ENCODE measurements at regions not wholly inside any gene's neighbourhood (a gene's known extent, or its start where the extent isn't known, plus 50 kb on each side); places are given as distances from the start of the nearest gene placed in this dataset.

DNA sequence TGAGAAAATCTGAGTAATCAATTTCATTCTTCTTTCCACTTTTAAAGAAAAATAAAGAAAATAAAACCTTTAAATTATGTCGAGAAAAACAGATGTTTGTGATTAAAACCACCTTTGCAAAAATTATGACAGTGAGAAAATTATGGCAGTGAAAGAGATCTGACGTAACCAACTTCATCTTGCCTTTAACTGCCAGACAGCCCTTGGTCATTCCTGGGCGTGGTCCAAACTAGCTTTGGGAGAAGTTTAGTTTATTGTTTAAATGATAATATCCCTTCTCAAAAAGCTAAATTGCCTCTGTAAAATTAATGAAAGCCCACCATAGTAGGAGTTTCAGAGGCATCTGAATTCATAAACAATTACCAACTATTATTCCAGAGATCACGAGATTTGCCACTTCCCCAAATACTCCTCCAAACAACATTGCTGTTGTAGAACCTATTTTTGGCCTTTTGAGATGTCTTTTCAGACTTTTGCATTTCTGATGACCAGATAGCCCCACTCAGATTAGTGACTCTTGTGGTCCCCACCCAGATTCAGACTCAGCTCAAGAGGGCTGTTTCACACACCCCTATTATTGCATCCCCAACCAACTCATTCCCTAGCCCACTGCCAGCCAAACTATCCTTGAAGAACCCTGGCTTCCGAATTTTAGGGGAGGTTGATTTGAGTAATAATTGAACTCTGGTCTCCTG, 664.4 kb upstream of the CBLB start:
- no peak for DNase-seq (ENCODE audit: low read depth in 2 of 2)

DNA sequence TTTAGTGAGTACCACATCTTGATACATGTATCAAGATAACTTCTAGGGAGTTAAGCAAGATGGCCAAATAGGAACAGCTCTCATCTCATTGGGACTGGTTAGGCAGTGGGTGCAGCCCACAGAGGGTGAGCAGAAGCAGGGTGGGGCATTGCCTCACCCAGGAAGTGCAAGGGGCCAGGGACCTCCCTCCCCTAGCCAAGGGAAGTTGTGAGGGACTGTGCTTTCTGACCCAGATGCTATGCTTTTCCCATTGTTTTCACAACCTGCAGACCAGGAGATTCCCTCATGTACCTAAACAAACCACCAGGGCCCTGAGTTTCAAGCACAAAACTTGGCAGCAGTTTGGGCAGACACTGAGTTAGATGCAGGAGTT, 665.0 kb upstream of the CBLB start:
- DNase-seq (ENCODE audit: low read depth in 2 of 2): no peak

DNA sequence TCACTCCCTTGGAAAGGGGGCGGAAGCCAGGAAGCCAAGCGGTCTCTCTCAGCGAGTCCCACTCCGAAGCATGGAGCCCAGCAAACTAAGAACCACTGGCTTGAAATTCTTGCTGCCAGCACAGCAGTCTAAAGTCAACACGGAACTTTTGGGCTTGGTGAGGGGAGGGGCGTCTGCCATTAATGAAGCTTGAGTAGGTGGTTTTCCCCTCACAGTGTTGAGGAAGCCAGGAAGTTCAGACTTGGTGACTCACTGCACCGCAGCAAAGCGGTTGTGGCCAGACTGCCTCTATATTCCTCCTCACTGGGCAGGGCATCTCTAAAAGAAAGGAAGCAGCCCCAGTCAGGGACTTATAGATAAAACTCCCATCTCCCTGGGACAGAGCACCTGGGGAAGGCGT, 665.4 kb upstream of the CBLB start:
- peak; percentile 6 to 28 for DNase-seq (ENCODE audit: low read depth in 2 of 2)

- DNase-seq (ENCODE audit: low read depth in 2 of 2): no peak
These were observed 671.9 kb upstream of the CBLB start for GRCh38 chr3:106540743-106541142.

GRCh38 chr3:106542101-106542769, 673.4 kb upstream of the CBLB start:
- DNase-seq (ENCODE audit: low read depth in 2 of 2): no peak

DNA sequence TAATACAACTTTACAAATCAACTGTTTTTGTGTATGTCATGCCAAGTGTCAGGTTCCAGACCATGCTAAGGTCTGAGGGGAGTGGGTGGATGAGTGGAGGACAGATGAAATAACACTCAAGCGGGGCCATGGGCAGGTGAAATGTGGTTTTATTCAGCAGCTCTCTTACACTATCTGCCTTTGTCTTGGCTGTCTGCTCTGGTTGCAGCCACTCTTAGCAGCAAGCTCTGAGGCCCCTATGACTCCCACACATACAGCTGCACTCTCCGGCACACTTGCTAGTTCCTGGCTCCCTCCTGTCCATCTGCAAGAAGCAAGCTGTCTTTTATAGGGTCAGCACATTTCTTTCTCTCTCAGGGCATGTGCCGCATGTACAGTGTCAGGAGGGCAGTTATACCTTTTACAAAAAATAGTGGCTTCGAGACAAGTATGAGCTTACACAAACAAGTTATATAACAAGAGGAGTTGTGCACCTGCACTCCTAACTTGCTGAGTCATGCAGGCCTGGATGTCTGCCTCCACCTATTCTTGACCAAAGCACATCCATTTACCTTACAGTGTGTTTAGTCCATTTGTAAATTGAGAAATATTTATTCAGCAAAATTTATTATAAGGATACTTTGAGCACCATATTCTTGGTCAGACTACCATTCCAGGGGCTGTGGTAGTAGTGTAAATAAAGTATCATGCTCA, 683.7 kb upstream of the CBLB start:
- DNase-seq (ENCODE audit: low read depth in 2 of 2): no peak

- no peak for DNase-seq (ENCODE audit: low read depth in 2 of 2)
These were observed 691.7 kb upstream of the CBLB start for GRCh38 chr3:106560451-106560966.

- no peak for DNase-seq (ENCODE audit: low read depth in 2 of 2)
These were observed 697.5 kb upstream of the CBLB start for GRCh38 chr3:106566277-106566676.

DNA sequence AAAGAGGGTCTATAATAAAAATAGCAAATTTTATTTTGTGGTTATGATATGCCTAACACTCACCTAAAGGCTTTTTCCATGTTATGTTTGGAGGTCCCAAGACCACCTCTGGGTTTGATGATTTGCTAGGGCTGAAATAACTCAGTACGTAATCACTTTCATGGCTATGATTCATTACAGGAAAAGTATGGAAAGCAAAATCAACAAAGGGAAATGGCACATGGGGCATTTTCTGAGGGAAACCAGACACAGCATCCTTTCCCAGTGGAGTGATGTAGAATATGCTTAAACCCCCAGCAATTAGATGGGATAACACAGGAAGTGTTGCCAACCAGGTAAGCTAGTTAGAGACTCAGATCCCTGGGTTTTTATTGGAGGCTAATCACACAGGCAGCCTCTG, 701.6 kb upstream of the CBLB start:
- DNase-seq (ENCODE audit: low read depth in 2 of 2): no peak

DNA sequence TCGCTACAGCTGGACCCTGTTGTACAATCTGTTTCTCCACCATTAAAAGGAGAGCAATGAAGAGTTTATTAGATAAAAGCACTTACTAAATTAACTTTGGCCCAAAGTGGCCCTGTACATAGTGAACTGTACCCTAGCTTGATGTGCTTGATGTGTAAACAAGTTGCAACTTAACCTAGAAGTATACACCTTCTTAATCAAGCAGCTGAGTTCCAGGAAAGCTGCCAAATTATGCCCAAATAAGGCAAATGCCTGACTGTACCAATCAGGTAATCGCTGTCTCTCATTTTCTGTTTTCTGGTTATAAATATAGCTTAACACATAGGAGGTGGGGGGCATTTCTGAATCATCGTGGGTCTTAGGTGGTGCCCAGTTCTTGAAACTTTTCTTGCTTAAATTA, 704.8 kb upstream of the CBLB start:
- no peak for DNase-seq (ENCODE audit: low read depth in 2 of 2)

- DNase-seq (ENCODE audit: low read depth in 2 of 2): no peak
These were observed 706.2 kb upstream of the CBLB start for GRCh38 chr3:106575029-106575428.

DNA sequence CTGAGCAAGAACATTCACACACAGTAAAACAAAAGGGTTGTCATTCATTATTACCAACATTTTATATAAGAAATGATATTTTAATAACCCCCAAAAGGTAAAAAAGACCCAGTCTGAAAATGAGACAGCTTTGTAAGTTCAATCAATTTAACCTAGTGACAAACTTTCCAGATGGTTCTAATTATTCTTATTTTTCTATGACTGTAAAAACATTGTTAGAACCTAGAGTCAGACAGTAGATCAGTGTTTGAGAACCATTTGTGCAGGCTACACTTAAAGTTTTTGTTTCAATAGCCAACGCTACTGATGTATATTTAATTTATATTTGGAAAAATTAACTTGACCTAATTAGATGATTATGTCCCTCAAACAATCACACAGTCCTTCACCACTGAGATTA, 708.4 kb upstream of the CBLB start:
- no peak for DNase-seq (ENCODE audit: low read depth in 2 of 2)

GRCh38 chr3:106578911-106579310, 710.1 kb upstream of the CBLB start:
- DNase-seq (ENCODE audit: low read depth in 2 of 2): no peak

DNA sequence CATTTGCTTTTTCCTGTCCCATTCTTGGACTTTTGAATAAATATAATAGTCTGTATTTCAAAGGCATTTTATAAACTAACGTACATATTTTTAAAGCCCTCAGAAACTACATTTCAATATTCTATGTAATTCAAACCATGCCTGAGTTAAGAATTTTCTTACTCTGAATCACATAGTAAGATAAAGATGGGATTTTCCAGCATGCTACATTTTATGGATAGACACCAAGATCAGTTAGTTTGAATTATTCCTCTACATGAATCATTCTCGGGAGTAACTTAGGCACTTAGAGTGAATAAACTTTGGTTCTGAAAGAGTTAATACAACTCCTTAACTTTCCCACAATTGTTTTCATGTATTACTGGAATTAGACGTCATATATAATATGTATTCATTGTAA, 713.3 kb upstream of the CBLB start:
- DNase-seq (ENCODE audit: low read depth in 2 of 2): no peak

DNA sequence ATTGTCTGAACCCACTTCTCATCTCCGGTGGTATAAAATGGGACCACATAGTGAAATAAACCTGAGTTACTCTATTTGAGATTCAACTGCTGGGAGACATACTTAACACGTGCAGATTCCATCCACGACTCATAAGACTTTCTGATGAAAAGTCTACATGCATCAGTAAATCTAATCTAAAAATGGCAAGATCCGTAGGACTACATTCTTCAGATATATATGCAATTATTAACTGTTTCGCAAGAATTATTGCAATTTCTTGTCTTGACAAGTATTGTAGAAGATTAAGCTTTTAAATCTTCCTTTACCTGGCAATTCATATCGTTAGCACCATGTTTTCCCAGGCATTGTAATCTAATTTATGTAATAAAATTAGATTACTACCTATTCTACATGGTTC, 718.7 kb upstream of the CBLB start:
- DNase-seq (ENCODE audit: low read depth in 2 of 2): no peak

DNA sequence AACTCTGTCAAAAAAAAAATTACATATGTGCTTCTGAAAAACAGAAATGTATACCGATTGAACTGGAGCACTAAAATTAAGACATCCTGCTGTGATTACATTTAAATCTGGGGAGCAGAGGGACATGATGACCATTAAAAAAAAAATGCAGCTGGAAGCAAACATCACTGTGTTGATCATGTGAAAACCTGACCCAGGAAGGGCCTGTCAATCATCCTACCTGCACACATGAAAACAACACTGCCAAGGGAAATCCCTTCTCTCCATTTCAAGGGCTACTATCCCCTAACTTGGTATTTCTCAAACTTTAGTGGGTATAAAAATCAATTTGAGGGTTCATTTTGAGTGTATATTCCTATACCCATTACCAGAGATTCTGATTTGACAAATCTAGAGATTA, 719.9 kb upstream of the CBLB start:
- no peak for DNase-seq (ENCODE audit: low read depth in 2 of 2)

DNA sequence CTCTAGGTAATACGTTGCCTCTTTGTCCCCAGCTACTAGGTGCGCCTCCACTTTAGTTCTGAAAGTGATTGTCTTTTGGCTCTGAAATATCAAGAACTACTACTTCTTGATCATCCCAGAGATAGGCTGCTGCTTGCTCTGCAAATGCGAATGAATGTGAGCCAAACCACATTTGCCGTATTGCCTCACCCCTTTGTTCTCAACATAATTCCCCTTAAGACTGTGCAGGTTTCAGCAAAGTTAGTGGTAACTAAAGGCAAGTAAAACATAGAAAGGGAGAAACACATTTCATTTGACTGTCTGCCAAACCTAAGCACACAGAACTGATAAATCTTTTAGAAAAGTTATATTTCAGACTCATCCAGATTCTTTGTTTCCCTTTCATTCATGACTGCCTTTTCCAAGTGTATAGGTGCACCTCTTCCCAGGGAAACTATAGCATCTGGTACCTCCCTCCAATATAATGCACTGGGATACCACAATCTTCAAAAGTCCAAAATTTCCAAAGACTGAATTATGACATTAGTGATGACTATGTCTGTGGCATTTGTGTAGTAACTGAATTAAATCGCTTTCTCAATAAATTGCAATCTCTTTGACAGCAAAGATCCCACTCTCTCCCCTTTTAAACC, 720.6 kb upstream of the CBLB start:
- DNase-seq (ENCODE audit: low read depth in 2 of 2): no peak

DNA sequence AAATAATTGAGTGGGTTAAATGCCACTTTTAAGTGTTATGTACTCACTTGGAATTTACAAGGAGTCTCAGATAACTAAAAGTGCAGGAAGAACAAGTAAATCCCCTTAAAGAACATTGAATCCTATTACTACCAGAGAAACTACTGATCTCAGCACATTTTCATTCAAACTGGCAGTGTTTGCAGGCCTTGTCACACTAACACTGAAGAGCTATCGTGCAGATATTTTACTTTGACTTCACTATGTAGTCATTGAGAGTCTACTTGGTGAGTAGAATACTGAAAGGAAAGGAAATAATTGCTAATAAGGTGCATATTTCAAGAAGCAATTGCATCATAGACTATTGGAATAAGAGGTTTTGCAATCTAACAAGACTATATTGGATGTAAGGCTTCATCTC, 721.4 kb upstream of the CBLB start:
- no peak for DNase-seq (ENCODE audit: low read depth in 2 of 2)

DNA sequence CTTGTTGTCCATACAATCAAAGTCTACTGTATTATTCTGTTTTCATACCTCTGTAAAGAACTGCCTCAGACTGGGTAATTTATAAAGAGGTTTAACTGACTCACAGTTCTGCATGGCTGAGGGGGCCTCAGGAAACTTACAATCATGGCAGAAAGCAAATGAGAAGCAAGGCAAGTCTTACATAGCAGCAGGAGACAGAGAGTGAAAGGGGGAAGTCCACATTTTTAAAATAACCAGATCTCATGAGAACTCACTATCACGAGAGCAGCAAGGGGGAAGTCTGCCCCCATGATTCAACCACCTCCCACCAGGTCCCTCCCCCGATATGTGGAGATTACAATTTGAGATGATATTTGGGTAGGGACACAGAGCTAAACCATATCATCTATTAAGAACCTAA, 724.6 kb upstream of the CBLB start:
- no peak for DNase-seq (ENCODE audit: low read depth in 2 of 2)

GRCh38 chr3:106609666-106610301, 741.0 kb upstream of the CBLB start:
- peak; percentile 11 to 60 for DNase-seq (ENCODE audit: low read depth in 2 of 2)

DNA sequence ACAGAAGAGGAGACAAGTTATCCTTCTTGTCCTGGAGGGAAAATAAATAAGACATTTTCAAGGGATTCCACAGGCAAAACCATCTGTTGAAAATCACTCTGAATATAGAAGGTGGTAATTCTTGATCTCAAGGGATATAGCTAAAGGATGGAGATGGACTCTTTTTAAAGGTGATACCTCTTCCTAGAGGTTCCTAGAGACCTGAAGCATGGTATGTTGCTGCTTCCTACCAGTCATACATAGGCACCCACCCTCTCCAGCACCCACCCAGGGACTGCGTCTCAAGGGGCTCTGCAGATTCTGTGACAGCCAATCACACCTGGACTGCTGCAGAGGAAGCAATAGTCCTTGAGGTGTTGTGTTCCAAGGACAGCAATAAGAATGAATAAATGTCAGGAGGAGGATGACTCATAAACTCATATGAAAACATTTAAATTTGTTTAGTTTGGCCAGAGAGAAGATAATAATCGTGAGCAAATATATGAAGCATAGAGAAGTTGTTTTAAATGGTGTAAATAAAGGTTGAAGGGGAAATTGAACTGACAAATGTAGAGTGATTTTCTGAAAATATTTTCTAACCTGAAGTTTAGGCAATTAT, 741.6 kb upstream of the CBLB start:
- DNase-seq (ENCODE audit: low read depth in 2 of 2): no peak

- no peak for DNase-seq (ENCODE audit: low read depth in 2 of 2)
These were observed 742.3 kb upstream of the CBLB start for GRCh38 chr3:106611116-106611515.
